Renal pelvis (tissue), 1 donor: ENCODE measurements at regions not wholly inside any gene's neighbourhood (a gene's known extent, or its start where the extent isn't known, plus 50 kb on each side); places are given as distances from the start of the nearest gene placed in this dataset.

ENCODE experiments used
- DNase-seq: peaks from one replicate; pipeline ENCODE4 v3.0.0-alpha.2; 2013

GRCh38 chr2:146278881-146279280 lies 1565.9 kb upstream of the ACVR2A start:
- no peak for DNase-seq

- DNase-seq: no peak
Measured at GRCh38 chr2:146271131-146271831, 1573.5 kb upstream of the ACVR2A start.

GRCh38 chr2:146270618-146271017 lies 1574.2 kb upstream of the ACVR2A start:
- DNase-seq: no peak

- DNase-seq: no peak
Measured at GRCh38 chr2:146267093-146267492, 1577.7 kb upstream of the ACVR2A start.

GRCh38 chr2:146265656-146266055 lies 1579.2 kb upstream of the ACVR2A start:
- no peak for DNase-seq

GRCh38 chr2:146262606-146263005 lies 1582.2 kb upstream of the ACVR2A start:
- no peak for DNase-seq

- DNase-seq: no peak
Measured at GRCh38 chr2:146260551-146260950, 1584.3 kb upstream of the ACVR2A start.

- DNase-seq: no peak
Measured at GRCh38 chr2:146259816-146260215, 1585.0 kb upstream of the ACVR2A start.

GRCh38 chr2:146258071-146258470 lies 1586.8 kb upstream of the ACVR2A start:
- no peak for DNase-seq

- no peak for DNase-seq
Measured at GRCh38 chr2:146252119-146252518, 1592.7 kb upstream of the ACVR2A start.

GRCh38 chr2:146251328-146251727 lies 1593.5 kb upstream of the ACVR2A start:
- no peak for DNase-seq

- no peak for DNase-seq
Measured at GRCh38 chr2:146246736-146247523, 1597.9 kb upstream of the ACVR2A start.

GRCh38 chr2:146246002-146246735 lies 1598.7 kb upstream of the ACVR2A start:
- no peak for DNase-seq

- DNase-seq: peak; percentile 29
Measured at GRCh38 chr2:146244830-146245229, 1600.0 kb upstream of the ACVR2A start.

- no peak for DNase-seq
Measured at GRCh38 chr2:146244131-146244530, 1600.7 kb upstream of the ACVR2A start.

GRCh38 chr2:146241023-146241422 lies 1603.8 kb upstream of the ACVR2A start:
- DNase-seq: no peak

GRCh38 chr2:146240391-146240790 lies 1604.4 kb upstream of the ACVR2A start:
- DNase-seq: no peak

- no peak for DNase-seq
Measured at GRCh38 chr2:146239392-146240135, 1605.3 kb upstream of the ACVR2A start.

GRCh38 chr2:146238254-146238966 lies 1606.4 kb upstream of the ACVR2A start:
- no peak for DNase-seq

- DNase-seq: no peak
Measured at GRCh38 chr2:146235158-146235557, 1609.7 kb upstream of the ACVR2A start.

- no peak for DNase-seq
Measured at GRCh38 chr2:146229508-146230155, 1615.2 kb upstream of the ACVR2A start.
